ENCODE measurements at regions not wholly inside any gene's neighbourhood (a gene's known extent, or its start where the extent isn't known, plus 50 kb on each side); places are given as distances from the start of the nearest gene placed in this dataset.

- no peak for DNase-seq (ENCODE audit: low read depth)
Observed at GRCh38 chr6:2535506-2535905, 215.2 kb downstream of the MYLK4 start.

- no peak for DNase-seq (ENCODE audit: low read depth)
Observed at GRCh38 chr6:2534406-2535042, 216.2 kb downstream of the MYLK4 start.

GRCh38 chr6:2531426-2532215 lies 219.1 kb downstream of the MYLK4 start:
- DNase-seq (ENCODE audit: low read depth) = no peak

- no peak for DNase-seq (ENCODE audit: low read depth)
Observed at GRCh38 chr6:2529211-2529719, 221.5 kb downstream of the MYLK4 start.

- no peak for DNase-seq (ENCODE audit: low read depth)
Observed at GRCh38 chr6:2528156-2528555, 222.6 kb downstream of the MYLK4 start.

GRCh38 chr6:2526766-2527165 lies 224.0 kb downstream of the MYLK4 start:
- DNase-seq (ENCODE audit: low read depth) = no peak

- no peak for DNase-seq (ENCODE audit: low read depth)
Observed at GRCh38 chr6:2524090-2524489, 226.6 kb downstream of the MYLK4 start.

GRCh38 chr6:2523061-2523460 lies 227.7 kb downstream of the MYLK4 start:
- no peak for DNase-seq (ENCODE audit: low read depth)

GRCh38 chr6:2522521-2522920 lies 228.2 kb downstream of the MYLK4 start:
- no peak for DNase-seq (ENCODE audit: low read depth)

GRCh38 chr6:2517855-2518473 lies 232.8 kb downstream of the MYLK4 start:
- DNase-seq (ENCODE audit: low read depth) = no peak

- DNase-seq (ENCODE audit: low read depth) = no peak
Observed at GRCh38 chr6:2517401-2517800, 233.3 kb downstream of the MYLK4 start.

- no peak for DNase-seq (ENCODE audit: low read depth)
Observed at GRCh38 chr6:2516059-2516458, 234.7 kb downstream of the MYLK4 start.

GRCh38 chr6:2514965-2515543 lies 235.7 kb downstream of the MYLK4 start:
- DNase-seq (ENCODE audit: low read depth) = no peak

GRCh38 chr6:2512802-2513201 lies 237.9 kb downstream of the MYLK4 start:
- DNase-seq (ENCODE audit: low read depth) = no peak

GRCh38 chr6:2510316-2510715 lies 240.4 kb downstream of the MYLK4 start:
- no peak for DNase-seq (ENCODE audit: low read depth)

GRCh38 chr6:2509711-2510110 lies 241.0 kb downstream of the MYLK4 start:
- no peak for DNase-seq (ENCODE audit: low read depth)

- DNase-seq (ENCODE audit: low read depth) = no peak
Observed at GRCh38 chr6:2508071-2508470, 242.7 kb downstream of the MYLK4 start.

- DNase-seq (ENCODE audit: low read depth) = no peak
Observed at GRCh38 chr6:2507521-2508037, 243.1 kb downstream of the MYLK4 start.

GRCh38 chr6:2507016-2507415 lies 243.7 kb downstream of the MYLK4 start:
- DNase-seq (ENCODE audit: low read depth) = no peak

- no peak for DNase-seq (ENCODE audit: low read depth)
Observed at GRCh38 chr6:2505624-2506023, 245.1 kb downstream of the MYLK4 start.

- DNase-seq (ENCODE audit: low read depth) = no peak
Observed at GRCh38 chr6:2504495-2505064, 246.1 kb downstream of the MYLK4 start.

GRCh38 chr6:2503816-2504494 lies 246.8 kb downstream of the MYLK4 start:
- DNase-seq (ENCODE audit: low read depth) = no peak
